ENCODE measurements at regions not wholly inside any gene's neighbourhood (a gene's known extent, or its start where the extent isn't known, plus 50 kb on each side); places are given as distances from the start of the nearest gene placed in this dataset.

DNA sequence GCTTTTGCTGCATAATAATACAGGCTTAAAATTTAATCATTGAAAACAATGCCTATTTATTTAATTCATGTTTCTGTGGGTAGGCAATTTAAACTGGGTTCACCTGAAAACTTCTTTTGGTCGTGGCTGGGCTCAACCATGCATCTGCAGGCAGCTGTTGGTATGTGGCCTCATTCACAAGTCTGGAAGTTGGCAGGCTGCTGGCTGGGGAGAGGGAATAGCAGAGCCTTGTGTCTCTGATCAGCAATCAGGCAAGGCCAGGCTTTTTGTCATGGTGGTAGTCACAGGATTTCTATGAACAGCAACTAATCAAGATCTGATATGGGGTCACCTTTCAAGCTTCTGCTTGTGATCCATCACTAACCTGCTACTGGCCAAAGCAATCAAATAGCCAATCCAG lies 130.1 kb upstream of the KCNJ3 start:
- TF ChIP-seq, protein P1, sequence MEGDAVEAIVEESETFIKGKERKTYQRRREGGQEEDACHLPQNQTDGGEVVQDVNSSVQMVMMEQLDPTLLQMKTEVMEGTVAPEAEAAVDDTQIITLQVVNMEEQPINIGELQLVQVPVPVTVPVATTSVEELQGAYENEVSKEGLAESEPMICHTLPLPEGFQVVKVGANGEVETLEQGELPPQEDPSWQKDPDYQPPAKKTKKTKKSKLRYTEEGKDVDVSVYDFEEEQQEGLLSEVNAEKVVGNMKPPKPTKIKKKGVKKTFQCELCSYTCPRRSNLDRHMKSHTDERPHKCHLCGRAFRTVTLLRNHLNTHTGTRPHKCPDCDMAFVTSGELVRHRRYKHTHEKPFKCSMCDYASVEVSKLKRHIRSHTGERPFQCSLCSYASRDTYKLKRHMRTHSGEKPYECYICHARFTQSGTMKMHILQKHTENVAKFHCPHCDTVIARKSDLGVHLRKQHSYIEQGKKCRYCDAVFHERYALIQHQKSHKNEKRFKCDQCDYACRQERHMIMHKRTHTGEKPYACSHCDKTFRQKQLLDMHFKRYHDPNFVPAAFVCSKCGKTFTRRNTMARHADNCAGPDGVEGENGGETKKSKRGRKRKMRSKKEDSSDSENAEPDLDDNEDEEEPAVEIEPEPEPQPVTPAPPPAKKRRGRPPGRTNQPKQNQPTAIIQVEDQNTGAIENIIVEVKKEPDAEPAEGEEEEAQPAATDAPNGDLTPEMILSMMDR (IDR thresholded peaks at IDR 0.05; ENCODE audit: poor library complexity) = no peak
- TF ChIP-seq EZH2phosphoT487 (IDR thresholded peaks at IDR 0.05; ENCODE audit: low read depth, severe bottlenecking, unreplicated experiment) (no peak), EZH2 (IDR thresholded peaks at IDR 0.05; ENCODE audit: borderline replicate concordance) (no peak)

Measured in hepatocyte (in vitro differentiated cells).